NCI-H2107 (cell line): ENCODE measurements at regions not wholly inside any gene's neighbourhood (a gene's known extent, or its start where the extent isn't known, plus 50 kb on each side); places are given as distances from the start of the nearest gene placed in this dataset.

Experiments used
- DNase-seq: peaks from one replicate; lab custom pipeline; 2025; lab: John Stamatoyannopoulos, UW

GRCh38 chr5:93057311-93057710 is 523.7 kb downstream of the NR2F1-AS1 start:
- no peak for DNase-seq

- DNase-seq: no peak
Measured at GRCh38 chr5:93055971-93056370, 525.0 kb downstream of the NR2F1-AS1 start.

GRCh38 chr5:93055561-93055960 is 525.5 kb downstream of the NR2F1-AS1 start:
- no peak for DNase-seq

- DNase-seq: no peak
Measured at GRCh38 chr5:93054424-93055163, 526.4 kb downstream of the NR2F1-AS1 start.

- DNase-seq: no peak
Measured at GRCh38 chr5:93053825-93054224, 527.2 kb downstream of the NR2F1-AS1 start.

- DNase-seq: no peak
Measured at GRCh38 chr5:93048858-93049257, 532.2 kb downstream of the NR2F1-AS1 start.

GRCh38 chr5:93044859-93045666 is 536.0 kb downstream of the NR2F1-AS1 start:
- no peak for DNase-seq

- DNase-seq: no peak
Measured at GRCh38 chr5:93039888-93040287, 541.1 kb downstream of the NR2F1-AS1 start.

GRCh38 chr5:93034621-93035590 is 546.1 kb downstream of the NR2F1-AS1 start:
- DNase-seq: no peak

- no peak for DNase-seq
Measured at GRCh38 chr5:93022796-93023447, 558.1 kb downstream of the NR2F1-AS1 start.

- DNase-seq: no peak
Measured at GRCh38 chr5:93022211-93022610, 558.8 kb downstream of the NR2F1-AS1 start.

GRCh38 chr5:93019896-93020295 is 561.1 kb downstream of the NR2F1-AS1 start:
- no peak for DNase-seq

- no peak for DNase-seq
Measured at GRCh38 chr5:93018461-93018860, 562.6 kb downstream of the NR2F1-AS1 start.

- no peak for DNase-seq
Measured at GRCh38 chr5:93017849-93018248, 563.2 kb downstream of the NR2F1-AS1 start.

- DNase-seq: no peak
Measured at GRCh38 chr5:93017376-93017775, 563.6 kb downstream of the NR2F1-AS1 start.

GRCh38 chr5:93010616-93011015 is 570.4 kb downstream of the NR2F1-AS1 start:
- DNase-seq: no peak

- no peak for DNase-seq
Measured at GRCh38 chr5:93010037-93010436, 571.0 kb downstream of the NR2F1-AS1 start.

- no peak for DNase-seq
Measured at GRCh38 chr5:93008502-93009207, 572.4 kb downstream of the NR2F1-AS1 start.

GRCh38 chr5:93006915-93007314 is 574.1 kb downstream of the NR2F1-AS1 start:
- DNase-seq: no peak

- DNase-seq: no peak
Measured at GRCh38 chr5:92998456-92998855, 582.6 kb downstream of the NR2F1-AS1 start.

GRCh38 chr5:92994392-92994791 is 586.6 kb downstream of the NR2F1-AS1 start:
- no peak for DNase-seq
